Ramos (cell line): ENCODE measurements at regions not wholly inside any gene's neighbourhood (a gene's known extent, or its start where the extent isn't known, plus 50 kb on each side); places are given as distances from the start of the nearest gene placed in this dataset.
"Not testable (repeated sequence)": the region's sequence is repeated elsewhere in the genome, so short reads cannot be mapped to it uniquely, and the experiment has no call there.

ENCODE experiments used
- in situ Hi-C: fragments of 300-500 bp; cut with MboI; formaldehyde crosslinking; loops from one replicate; pipeline ENCODE4 v1.14.3; 2022; ENCODE audit warnings: low sequenced_read_pairs; ENCODE audit not compliant: unreplicated experiment

DNA sequence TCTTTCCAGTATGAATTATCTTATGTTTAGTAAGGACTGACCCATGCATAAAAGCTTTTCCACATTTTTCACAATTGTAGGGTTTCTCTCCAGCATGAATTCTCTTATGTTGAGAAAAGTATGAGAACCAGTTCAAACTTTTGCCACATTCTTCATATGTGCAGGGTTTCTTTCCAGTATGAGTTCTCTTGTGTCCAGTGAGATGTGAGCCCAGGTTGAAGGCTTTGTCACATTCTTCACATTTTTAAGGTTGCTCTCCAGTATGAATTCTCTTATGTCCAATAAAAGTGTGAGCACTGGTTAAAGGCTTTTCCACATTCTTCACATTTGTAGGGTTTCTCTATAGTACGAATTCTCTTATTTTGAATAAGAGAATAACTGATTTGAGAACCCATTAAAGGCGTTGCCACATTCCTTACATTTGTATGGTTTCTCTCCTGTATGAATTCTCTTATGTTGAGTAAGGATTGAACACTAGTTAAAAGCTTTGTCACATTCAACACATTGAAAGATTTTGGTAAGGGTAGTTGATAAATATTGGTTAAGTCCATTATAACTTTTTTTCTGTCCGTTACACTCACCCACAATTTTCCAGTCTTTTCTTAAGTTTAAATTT, 911.0 kb upstream of the ZNF722 start:
- in situ Hi-C loops, result no loop called here

DNA sequence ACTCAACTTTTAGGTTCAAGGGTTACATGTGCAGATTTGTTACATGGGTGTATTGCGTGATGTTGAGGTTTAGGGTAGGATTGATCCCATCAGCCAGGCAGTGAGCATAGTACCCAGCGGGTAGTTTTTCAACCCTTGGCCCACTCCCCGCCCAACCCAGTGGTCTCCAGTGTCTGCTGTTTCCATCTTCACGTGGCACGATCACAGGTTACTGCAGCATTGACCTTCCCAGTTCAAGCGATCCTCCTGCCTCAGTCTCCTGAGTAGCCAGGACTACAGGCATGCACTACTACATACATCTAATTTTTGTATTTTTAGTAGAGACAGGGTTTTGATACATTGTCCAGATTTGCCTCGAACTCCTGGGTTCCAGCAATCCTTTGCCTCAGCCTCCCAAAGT, 905.7 kb upstream of the ZNF722 start:
- in situ Hi-C loops, result no loop called here

DNA sequence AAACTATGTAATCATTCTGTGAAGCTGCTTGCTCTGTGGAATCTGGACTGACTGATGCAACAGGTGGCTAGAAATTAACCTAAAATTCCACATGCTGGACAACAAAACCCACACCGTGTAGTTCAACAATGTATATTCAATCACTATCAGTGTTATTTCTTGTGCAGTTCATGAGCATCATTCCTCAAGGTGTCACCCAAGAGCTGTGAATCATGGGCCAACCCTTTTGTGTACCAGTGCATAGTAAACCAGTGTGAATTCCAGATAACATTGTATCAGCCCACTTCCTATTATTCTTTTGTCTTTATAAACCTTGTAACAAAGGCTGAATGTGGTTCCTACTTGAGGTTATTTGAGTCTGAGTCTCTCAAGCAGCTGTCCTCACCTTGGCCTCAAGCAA, 905.2 kb upstream of the ZNF722 start:
- in situ Hi-C loops, result no loop called here

DNA sequence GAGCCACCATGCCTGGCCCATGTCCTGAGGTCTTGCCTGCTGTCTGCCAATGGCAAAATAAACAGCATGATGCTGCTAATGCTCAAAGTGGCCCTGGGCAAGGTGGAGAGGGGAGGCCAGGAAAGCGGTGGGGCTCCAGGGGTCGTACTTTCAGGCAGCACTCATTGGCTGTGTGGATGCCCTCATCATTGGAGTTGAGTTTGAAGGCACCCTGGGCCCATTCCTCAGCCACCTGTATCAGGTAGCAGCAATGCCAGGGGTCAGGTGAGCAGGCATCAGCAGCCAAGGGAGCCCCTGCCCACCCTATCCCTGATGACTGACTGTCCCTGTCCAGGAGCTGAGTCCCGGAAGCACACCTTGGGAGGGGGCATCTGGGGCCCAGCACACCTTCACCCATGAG, 902.5 kb upstream of the ZNF722 start:
- in situ Hi-C loops, result no loop called here

DNA sequence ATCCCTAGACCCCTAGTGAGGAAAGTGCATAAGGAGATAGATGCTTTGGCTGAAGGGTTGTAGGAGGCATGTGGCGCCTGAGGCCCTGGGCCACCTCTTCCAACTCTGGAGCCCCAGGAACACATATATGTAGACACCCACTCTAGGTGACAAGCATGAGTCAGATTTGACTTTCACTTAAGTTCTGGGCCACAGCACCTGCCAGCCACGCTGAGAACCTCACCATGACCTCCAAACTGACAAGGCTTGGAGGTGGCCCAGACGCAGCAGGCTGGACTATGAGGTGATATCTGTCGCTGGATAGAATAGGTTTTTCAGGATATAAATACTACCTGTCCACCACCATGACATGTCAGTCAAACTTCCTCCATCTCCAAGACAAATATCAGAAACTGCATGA, 894.0 kb upstream of the ZNF722 start:
- in situ Hi-C loops, result no loop called here

DNA sequence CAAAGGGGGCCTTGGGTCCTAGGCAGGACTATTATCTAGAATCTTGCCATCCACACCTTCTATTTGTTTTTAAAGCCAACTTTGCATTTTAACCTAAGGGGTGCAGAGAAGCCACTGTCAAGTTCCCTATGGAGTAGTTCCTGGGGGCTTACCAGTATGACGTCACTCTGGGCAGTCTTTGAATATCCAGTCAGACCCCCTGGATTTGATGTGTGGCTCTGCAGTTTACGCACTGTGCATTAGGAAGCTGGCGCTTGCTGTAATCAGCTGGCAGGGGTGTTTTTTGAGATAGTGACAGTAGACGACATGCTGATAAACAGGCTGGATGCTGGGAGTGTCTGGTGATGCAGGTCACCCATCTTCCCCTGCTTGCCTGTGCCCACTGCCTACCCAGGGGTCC, 892.7 kb upstream of the ZNF722 start:
- in situ Hi-C loops, result no loop called here

DNA sequence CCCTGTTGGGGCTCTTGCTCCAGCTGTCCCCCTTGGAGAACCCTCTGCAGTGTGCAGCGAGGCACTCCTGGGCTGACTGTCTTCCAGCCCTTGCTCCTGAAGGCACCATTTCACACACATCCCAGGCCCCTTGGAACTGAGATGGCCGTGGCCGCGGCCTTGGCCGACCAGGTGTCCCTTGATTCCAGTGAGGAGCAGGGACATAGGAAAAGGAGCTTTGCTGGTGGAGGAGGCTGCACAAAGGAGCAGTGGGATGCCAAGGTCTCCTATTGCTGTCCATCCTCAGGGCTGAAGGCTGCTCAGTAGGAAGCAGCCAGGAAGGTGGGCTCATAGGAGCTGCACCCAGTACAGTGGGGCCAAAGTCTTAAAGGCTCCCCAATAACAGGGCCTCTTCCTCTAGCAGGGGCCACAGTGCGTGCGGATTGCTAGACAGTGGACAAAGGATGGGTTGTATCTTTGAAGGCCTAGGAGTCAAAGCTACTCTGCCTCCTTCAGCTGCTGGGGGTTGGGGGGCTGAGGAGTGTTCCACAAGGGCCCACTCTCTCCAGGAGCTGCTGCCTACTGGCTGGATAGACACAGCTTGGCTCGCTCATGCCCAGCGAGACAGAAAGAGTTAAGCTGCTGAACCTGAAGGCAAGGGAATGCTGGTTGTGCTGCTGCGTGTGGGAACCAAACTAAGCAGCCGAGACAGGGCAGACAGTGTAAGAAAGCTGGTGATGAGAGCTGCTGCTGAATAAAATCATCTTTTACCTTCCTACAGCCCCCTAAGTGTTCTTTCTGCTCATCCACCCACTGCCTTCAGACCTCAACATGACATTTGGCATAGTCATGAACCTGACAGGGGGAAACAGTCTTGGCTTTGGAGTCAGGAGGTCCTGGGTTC, 891.9 kb upstream of the ZNF722 start:
- in situ Hi-C loops, result no loop called here

DNA sequence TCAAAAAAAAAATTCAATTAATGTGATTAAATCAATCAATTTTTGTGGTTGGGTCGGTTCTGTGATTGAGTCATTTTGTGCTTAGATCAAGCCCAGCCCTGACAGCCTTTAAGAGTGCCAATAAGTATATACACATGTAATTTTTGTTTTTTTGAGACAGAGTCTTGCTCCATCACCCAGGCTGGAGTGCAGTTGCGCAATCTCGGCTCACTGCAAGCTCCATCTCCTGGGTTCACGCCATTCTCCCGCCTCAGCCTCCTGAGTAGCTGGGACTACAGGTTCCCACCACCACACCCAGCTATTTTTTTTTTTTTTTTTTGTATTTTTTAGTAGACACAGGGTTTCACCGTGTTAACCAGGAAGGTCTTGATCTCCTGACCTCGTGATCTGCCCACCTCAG, 887.1 kb upstream of the ZNF722 start:
- in situ Hi-C loops, result not testable (repeated sequence)

DNA sequence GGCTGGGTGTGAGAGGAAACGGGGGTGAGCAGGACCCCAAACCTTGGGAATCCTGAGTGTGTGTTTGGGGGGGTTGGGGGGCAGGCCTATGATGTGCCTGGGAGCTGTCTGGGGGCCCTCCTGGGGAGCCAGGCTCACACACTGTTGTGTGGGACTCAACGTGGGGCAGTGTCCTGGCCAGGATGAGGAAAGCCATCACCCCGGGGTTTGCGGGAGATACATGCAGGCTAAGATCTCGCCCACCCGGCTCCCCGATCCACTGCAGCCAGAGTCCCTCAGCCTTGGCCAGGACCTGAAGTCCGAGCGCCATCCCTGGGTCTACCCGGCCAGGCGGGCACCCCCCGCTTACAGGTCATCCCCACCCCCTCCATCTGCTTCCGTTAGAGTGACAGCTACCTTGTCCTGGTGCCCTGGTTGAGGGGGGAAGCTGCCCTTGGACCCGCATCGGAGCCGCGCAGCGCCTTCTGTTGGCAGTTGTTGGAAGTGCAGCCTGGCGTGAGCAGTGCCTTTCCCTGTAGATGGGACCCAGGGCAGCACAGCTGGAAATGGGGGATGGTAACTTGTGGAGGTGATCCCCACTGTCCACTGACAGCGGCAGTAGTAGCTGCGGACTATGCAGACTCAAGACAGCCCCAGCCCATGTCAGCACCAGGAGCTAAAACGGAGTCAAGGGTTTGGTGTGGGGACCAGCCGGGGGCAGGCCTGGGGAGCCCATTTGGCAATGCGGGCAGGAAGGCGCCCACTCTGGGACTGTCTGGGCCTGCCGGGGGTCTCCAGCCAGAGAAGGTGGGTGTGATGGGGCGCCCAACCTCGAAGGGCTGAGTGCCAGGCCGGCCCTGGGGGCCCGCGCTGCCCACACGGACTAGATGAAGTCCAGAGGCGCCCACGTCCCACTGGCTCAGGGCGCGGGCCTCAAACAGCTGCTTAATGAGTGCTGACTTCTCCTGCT, 885.6 kb upstream of the ZNF722 start:
- in situ Hi-C loops, result no loop called here

DNA sequence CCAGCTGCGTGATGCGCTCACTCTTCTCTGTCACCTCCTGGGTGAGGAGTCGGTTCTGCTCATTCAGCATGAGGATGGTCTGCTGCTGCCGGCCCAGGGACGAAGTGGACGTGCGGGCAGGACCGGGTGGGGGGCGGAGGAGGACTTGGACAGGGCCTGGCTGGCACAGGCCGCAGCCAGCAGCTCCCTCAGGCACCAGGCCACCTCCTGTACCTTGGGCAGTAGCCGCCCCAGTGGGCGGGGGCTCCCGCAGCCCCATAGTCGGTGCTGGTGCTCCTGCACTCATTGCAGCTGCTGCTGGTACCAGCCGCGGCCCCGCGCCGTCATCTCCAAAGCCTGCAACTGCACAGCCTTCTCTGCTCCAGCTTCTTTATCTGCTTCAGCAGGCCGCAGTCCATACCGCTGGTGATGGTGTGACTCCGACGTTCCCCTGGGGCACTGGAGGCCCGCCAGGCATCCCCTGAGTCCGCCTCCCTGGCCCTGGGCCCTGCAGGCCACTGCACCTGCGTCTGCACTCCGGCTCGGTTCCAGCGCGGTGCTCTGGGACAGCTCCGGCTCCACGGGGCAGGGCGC, 884.9 kb upstream of the ZNF722 start:
- in situ Hi-C loops, result no loop called here

DNA sequence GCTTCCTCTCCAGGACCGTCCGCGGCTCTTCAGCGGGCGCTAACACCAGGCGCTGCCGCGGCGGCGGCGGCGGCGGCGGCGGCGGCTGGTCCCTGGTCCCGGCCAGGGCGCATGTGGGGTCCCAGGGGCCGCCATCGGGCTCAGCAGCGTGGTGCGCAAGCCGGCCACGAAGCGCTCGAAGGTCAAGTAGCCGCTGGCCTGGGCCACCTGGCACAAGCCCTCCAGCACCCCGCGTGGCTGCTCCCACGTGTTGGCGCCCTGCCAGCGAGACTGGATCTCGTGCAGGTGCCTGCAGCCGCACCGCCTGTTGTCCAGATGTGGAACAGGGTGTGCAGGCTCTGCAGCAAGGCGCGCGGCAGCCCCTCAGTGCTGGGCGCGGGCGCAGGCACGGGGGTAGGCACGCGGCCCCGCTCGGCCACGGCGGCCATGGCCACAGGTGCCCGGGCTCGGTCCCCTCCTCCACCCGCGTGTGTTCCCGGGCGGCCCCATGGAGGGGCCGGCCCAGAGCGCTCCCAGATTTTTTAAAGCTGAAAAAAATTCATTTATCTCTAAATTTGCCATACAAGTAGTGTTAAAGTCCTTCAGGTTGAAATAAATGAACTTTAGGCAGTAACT, 884.2 kb upstream of the ZNF722 start:
- in situ Hi-C loops, result no loop called here
